ENCODE measurements at regions not wholly inside any gene's neighbourhood (a gene's known extent, or its start where the extent isn't known, plus 50 kb on each side); places are given as distances from the start of the nearest gene placed in this dataset.

- Histone ChIP-seq H3K27ac (peak overlapping the region; percentile 38), H3K36me3 (no peaks in the 10 kb centered on the region), H3K4me3 (ENCODE audit: low read depth in 1 of 2, low read length in 1 of 2) (peak overlapping the region; percentile 64 to 73), H3K9me3 (no peaks in the 10 kb centered on the region), H3K27me3 (peaks cover 21% of the 10 kb centered on the region), H3K4me1 (ENCODE audit: control insufficient read depth in 1 of 2, insufficient read depth in 1 of 2, low read depth in 1 of 2, low read length in 1 of 2) (peaks cover 24 to 31% of the 10 kb centered on the region in 2 experiments)
- no peak for TF ChIP-seq CTCF (IDR thresholded peaks at IDR 0.05)
Measured at GRCh38 chr10:31602541-31603234, 283.7 kb downstream of the ZEB1 start.

- H3K4me1 ChIP-seq (ENCODE audit: control insufficient read depth in 1 of 2, insufficient read depth in 1 of 2, low read depth in 1 of 2, low read length in 1 of 2), result peaks cover 24 to 31% of the 10 kb centered on the region in 2 experiments
- no peaks in the 10 kb centered on the region for H3K36me3 ChIP-seq
- peaks cover 21% of the 10 kb centered on the region for H3K27me3 ChIP-seq
- H3K27ac ChIP-seq, result peak overlapping the region; percentile 72
- H3K9me3 ChIP-seq, result no peaks in the 10 kb centered on the region
- H3K4me3 ChIP-seq (ENCODE audit: low read depth in 1 of 2, low read length in 1 of 2), result no peak overlapping the region
- no peak for TF ChIP-seq CTCF (IDR thresholded peaks at IDR 0.05)
Measured at GRCh38 chr10:31601136-31601535, 282.1 kb downstream of the ZEB1 start.

- TF ChIP-seq CTCF (IDR thresholded peaks at IDR 0.05), result no peak
- no peaks in the 10 kb centered on the region for H3K36me3 ChIP-seq
- peak overlapping the region; percentile 72 for H3K27ac ChIP-seq
- H3K9me3 ChIP-seq, result no peaks in the 10 kb centered on the region
- no peak overlapping the region for H3K4me3 ChIP-seq (ENCODE audit: low read depth in 1 of 2, low read length in 1 of 2)
- H3K27me3 ChIP-seq, result peaks cover 21% of the 10 kb centered on the region
- H3K4me1 ChIP-seq (ENCODE audit: control insufficient read depth in 1 of 2, insufficient read depth in 1 of 2, low read depth in 1 of 2, low read length in 1 of 2), result peaks cover 24 to 31% of the 10 kb centered on the region in 2 experiments
Measured at GRCh38 chr10:31599626-31600504, 280.8 kb downstream of the ZEB1 start.

GRCh38 chr10:31596765-31597164 lies 277.7 kb downstream of the ZEB1 start:
- Histone ChIP-seq H3K36me3 (no peaks in the 10 kb centered on the region), H3K4me1 (ENCODE audit: control insufficient read depth in 1 of 2, insufficient read depth in 1 of 2, low read depth in 1 of 2, low read length in 1 of 2) (peaks cover 9 to 15% of the 10 kb centered on the region in 2 experiments), H3K27ac (no peak overlapping the region), H3K27me3 (peaks cover 1% of the 10 kb centered on the region), H3K9me3 (no peaks in the 10 kb centered on the region), H3K4me3 (ENCODE audit: low read depth in 1 of 2, low read length in 1 of 2) (no peak overlapping the region)
- no peak for TF ChIP-seq CTCF (IDR thresholded peaks at IDR 0.05)

- no peaks in the 10 kb centered on the region for H3K9me3 ChIP-seq
- H3K4me3 ChIP-seq (ENCODE audit: low read depth in 1 of 2, low read length in 1 of 2), result no peak overlapping the region
- no peaks in the 10 kb centered on the region for H3K36me3 ChIP-seq
- H3K4me1 ChIP-seq (ENCODE audit: control insufficient read depth in 1 of 2, insufficient read depth in 1 of 2, low read depth in 1 of 2, low read length in 1 of 2), result peaks cover 9 to 13% of the 10 kb centered on the region in 2 experiments
- H3K27ac ChIP-seq, result no peak overlapping the region
- no peak for TF ChIP-seq CTCF (IDR thresholded peaks at IDR 0.05)
- no peaks in the 10 kb centered on the region for H3K27me3 ChIP-seq
Measured at GRCh38 chr10:31595992-31596391, 277.0 kb downstream of the ZEB1 start.

All from neutrophil (primary cell).